ENCODE measurements at regions not wholly inside any gene's neighbourhood (a gene's known extent, or its start where the extent isn't known, plus 50 kb on each side); places are given as distances from the start of the nearest gene placed in this dataset.

DNA sequence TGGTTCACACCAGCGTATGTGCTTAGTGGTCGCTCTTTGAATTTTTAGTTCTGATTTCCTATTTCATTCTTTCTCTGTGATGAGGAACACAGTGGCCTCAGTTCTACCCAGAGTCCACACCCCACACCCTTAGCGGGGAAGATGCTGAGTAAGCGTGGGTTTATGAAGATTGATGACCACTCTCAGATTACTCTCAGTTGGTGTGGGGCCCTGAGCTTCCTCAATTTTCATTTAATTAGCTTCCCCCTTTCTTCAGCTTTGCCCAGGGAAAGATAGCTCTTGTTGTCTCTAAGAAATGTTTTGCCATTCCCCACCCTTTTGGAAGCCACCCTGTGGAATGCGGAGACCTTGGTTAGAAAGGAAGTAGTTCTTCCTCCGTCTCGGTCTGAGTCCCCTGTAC, 299.9 kb upstream of the PROX1 start:
- Histone ChIP-seq H3K4me1 (no peaks in the 10 kb centered on the region), H3K27me3 (no peaks in the 10 kb centered on the region), H3K4me3 (no peak overlapping the region), H3K27ac (no peak overlapping the region), H3K36me3 (no peaks in the 10 kb centered on the region), H3K9me3 (no peaks in the 10 kb centered on the region)
- TF ChIP-seq POLR2A (IDR thresholded peaks at IDR 0.05) = no peak
- TF ChIP-seq POLR2AphosphoS5 (IDR thresholded peaks at IDR 0.05; ENCODE audit: insufficient read depth in 1 of 2, low read depth in 1 of 2) = no peak
- TF ChIP-seq, protein P1, sequence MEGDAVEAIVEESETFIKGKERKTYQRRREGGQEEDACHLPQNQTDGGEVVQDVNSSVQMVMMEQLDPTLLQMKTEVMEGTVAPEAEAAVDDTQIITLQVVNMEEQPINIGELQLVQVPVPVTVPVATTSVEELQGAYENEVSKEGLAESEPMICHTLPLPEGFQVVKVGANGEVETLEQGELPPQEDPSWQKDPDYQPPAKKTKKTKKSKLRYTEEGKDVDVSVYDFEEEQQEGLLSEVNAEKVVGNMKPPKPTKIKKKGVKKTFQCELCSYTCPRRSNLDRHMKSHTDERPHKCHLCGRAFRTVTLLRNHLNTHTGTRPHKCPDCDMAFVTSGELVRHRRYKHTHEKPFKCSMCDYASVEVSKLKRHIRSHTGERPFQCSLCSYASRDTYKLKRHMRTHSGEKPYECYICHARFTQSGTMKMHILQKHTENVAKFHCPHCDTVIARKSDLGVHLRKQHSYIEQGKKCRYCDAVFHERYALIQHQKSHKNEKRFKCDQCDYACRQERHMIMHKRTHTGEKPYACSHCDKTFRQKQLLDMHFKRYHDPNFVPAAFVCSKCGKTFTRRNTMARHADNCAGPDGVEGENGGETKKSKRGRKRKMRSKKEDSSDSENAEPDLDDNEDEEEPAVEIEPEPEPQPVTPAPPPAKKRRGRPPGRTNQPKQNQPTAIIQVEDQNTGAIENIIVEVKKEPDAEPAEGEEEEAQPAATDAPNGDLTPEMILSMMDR (IDR thresholded peaks at IDR 0.05) = no peak
- DNase-seq (ENCODE audit: extremely low spot score in 2 of 2) = no peak
- intact Hi-C loops (cut with DNase I) = no loop called here

- TF ChIP-seq, protein P1 (IDR thresholded peaks at IDR 0.05) = no peak
- TF ChIP-seq POLR2A (IDR thresholded peaks at IDR 0.05) = no peak
- no peak for TF ChIP-seq POLR2AphosphoS5 (IDR thresholded peaks at IDR 0.05; ENCODE audit: insufficient read depth in 1 of 2, low read depth in 1 of 2)
- DNase-seq (ENCODE audit: extremely low spot score in 2 of 2) = no peak
- Histone ChIP-seq H3K4me3 (no peak overlapping the region), H3K27ac (no peak overlapping the region), H3K27me3 (no peaks in the 10 kb centered on the region), H3K36me3 (no peaks in the 10 kb centered on the region), H3K4me1 (no peaks in the 10 kb centered on the region), H3K9me3 (no peaks in the 10 kb centered on the region)
- intact Hi-C loops (cut with DNase I) = no loop called here
Measured at GRCh38 chr1:213688655-213689054, 299.1 kb upstream of the PROX1 start.

DNA sequence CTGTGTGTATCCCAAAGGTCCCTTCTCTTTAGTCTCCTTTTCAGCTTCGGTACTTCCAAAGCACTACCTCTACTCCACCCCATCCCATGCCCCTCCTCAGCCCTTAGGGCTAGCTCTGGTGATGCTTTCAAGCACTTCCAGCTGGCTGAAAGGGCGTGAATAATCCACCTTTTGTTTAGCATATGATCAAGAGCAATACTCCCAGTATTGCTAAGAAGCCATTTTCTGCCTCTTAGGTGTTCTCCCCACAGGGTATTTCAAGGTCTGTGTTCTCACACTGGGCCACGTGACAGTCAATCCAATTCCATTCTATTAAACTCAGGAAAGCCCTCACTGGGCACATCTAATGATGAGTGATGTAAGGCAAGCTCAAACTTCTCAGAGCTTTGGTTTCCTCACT, 298.5 kb upstream of the PROX1 start:
- no peaks in the 10 kb centered on the region for H3K9me3 ChIP-seq
- no peaks in the 10 kb centered on the region for H3K27me3 ChIP-seq
- H3K4me3 ChIP-seq = no peak overlapping the region
- no peak for DNase-seq (ENCODE audit: extremely low spot score in 2 of 2)
- intact Hi-C loops (cut with DNase I) = no loop called here
- TF ChIP-seq POLR2AphosphoS5 (IDR thresholded peaks at IDR 0.05; ENCODE audit: insufficient read depth in 1 of 2, low read depth in 1 of 2) = no peak
- TF ChIP-seq, protein P1 (IDR thresholded peaks at IDR 0.05) = no peak
- TF ChIP-seq POLR2A (IDR thresholded peaks at IDR 0.05) = no peak
- no peak overlapping the region for H3K27ac ChIP-seq
- H3K36me3 ChIP-seq = no peaks in the 10 kb centered on the region
- no peaks in the 10 kb centered on the region for H3K4me1 ChIP-seq

- no peak for DNase-seq (ENCODE audit: extremely low spot score in 2 of 2)
- Histone ChIP-seq H3K27ac (no peak overlapping the region), H3K36me3 (no peaks in the 10 kb centered on the region), H3K4me3 (no peak overlapping the region), H3K27me3 (no peaks in the 10 kb centered on the region), H3K9me3 (no peaks in the 10 kb centered on the region), H3K4me1 (no peaks in the 10 kb centered on the region)
- intact Hi-C loops (cut with DNase I) = no loop called here
- TF ChIP-seq, protein P1 (IDR thresholded peaks at IDR 0.05) = no peak
- TF ChIP-seq POLR2AphosphoS5 (IDR thresholded peaks at IDR 0.05; ENCODE audit: insufficient read depth in 1 of 2, low read depth in 1 of 2) (no peak), POLR2A (IDR thresholded peaks at IDR 0.05) (no peak)
Measured at GRCh38 chr1:213690341-213690917, 297.3 kb upstream of the PROX1 start.

DNA sequence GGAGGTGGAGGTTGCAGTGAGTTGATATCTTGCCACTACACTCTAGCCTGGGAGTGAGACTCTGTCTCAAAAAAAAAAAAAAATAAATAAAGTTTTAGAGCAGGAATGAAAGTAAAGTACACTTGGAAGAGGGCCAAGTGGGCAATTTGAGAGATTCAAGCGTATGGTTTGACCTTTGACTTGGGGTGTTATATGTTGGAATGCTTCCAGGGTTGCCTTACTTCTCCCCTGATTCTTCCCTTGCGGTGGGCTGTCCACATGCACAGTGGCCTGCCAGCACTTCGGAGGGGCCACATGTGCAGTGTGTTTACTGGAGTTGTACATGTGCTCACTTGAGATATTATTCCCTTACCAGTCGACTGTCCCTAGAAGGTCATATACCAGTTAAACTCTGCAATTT, 295.5 kb upstream of the PROX1 start:
- TF ChIP-seq POLR2AphosphoS5 (IDR thresholded peaks at IDR 0.05; ENCODE audit: insufficient read depth in 1 of 2, low read depth in 1 of 2) = no peak
- TF ChIP-seq, protein P1 (IDR thresholded peaks at IDR 0.05) = no peak
- no peaks in the 10 kb centered on the region for H3K36me3 ChIP-seq
- H3K27ac ChIP-seq = no peak overlapping the region
- intact Hi-C loops (cut with DNase I) = no loop called here
- no peaks in the 10 kb centered on the region for H3K4me1 ChIP-seq
- H3K27me3 ChIP-seq = no peaks in the 10 kb centered on the region
- H3K9me3 ChIP-seq = no peaks in the 10 kb centered on the region
- H3K4me3 ChIP-seq = no peak overlapping the region
- no peak for DNase-seq (ENCODE audit: extremely low spot score in 2 of 2)
